Smooth muscle cell (in vitro differentiated cells): ENCODE measurements at regions not wholly inside any gene's neighbourhood (a gene's known extent, or its start where the extent isn't known, plus 50 kb on each side); places are given as distances from the start of the nearest gene placed in this dataset.

Source experiments
- DNase-seq: peaks from one replicate; lab custom pipeline; 2025; ENCODE audit not compliant: unreplicated experiment; lab: John Stamatoyannopoulos, UW
- H2AFZ ChIP-seq: fragments of 200-600 bp; sonication (generic); 2 replicates; pipeline ENCODE4 v1.6.0; 2016; ENCODE audit warnings: antibody characterized with exemption, low read depth, mild to moderate bottlenecking
- H3F3A ChIP-seq: fragments of 200-600 bp; sonication (generic); 2 replicates; pipeline ENCODE4 v1.6.0; 2017; ENCODE audit warnings: antibody characterized with exemption, low read depth
- H3K27ac ChIP-seq: fragments of 200-600 bp; sonication (generic); 2 replicates; pipeline ENCODE4 v1.5.1; 2016; ENCODE audit warnings: low read depth, mild to moderate bottlenecking
- H3K27me3 ChIP-seq: fragments of 200-600 bp; sonication (generic); 2 replicates; pipeline ENCODE4 v1.6.1; 2016; ENCODE audit warnings: low read depth, mild to moderate bottlenecking
- H3K36me3 ChIP-seq: fragments of 200-600 bp; sonication (generic); 2 replicates; pipeline ENCODE4 v1.5.1; 2016; ENCODE audit warnings: low read depth
- H3K4me1 ChIP-seq: fragments of 200-600 bp; sonication (generic); 2 replicates; pipeline ENCODE4 v1.5.1; 2016; ENCODE audit warnings: low read depth
- H3K4me2 ChIP-seq: fragments of 200-600 bp; sonication (generic); 2 replicates; pipeline ENCODE4 v1.6.0; 2016; ENCODE audit warnings: mild to moderate bottlenecking
- H3K4me3 ChIP-seq: fragments of 200-600 bp; sonication (generic); 2 replicates; pipeline ENCODE4 v1.5.1; 2016; ENCODE audit warnings: mild to moderate bottlenecking
- H3K79me2 ChIP-seq: fragments of 200-600 bp; sonication (generic); 2 replicates; pipeline ENCODE4 v1.6.0; 2016; ENCODE audit warnings: low read depth, mild to moderate bottlenecking
- H3K9ac ChIP-seq: fragments of 200-600 bp; sonication (generic); 2 replicates; pipeline ENCODE4 v1.6.0; 2016; ENCODE audit warnings: low read depth
- H3K9me3 ChIP-seq: fragments of 200-600 bp; sonication (generic); replicated peaks from 2 replicates; pipeline ENCODE4 v1.5.1; 2016; ENCODE audit warnings: low read depth
- H4K20me1 ChIP-seq: fragments of 200-600 bp; sonication (generic); 2 replicates; pipeline ENCODE4 v1.6.0; 2016; ENCODE audit warnings: low read depth
- WGBS: methylation state at CpG from one replicate; pipeline ENCODE4 v1.1.7; 2016; ENCODE audit warnings: low lambda C conversion rate; 5-methylcytosine and 5-hydroxymethylcytosine counted together
- TF ChIP-seq, protein P1 (sequence below): fragments of 200-600 bp; sonication (generic); IDR thresholded peaks from 2 replicates; pipeline ENCODE4 v1.5.1; 2017; ENCODE audit warnings: borderline replicate concordance, mild to moderate bottlenecking, antibody characterized with exemption; ENCODE audit not compliant: insufficient read depth, poor library complexity, severe bottlenecking

DNA sequence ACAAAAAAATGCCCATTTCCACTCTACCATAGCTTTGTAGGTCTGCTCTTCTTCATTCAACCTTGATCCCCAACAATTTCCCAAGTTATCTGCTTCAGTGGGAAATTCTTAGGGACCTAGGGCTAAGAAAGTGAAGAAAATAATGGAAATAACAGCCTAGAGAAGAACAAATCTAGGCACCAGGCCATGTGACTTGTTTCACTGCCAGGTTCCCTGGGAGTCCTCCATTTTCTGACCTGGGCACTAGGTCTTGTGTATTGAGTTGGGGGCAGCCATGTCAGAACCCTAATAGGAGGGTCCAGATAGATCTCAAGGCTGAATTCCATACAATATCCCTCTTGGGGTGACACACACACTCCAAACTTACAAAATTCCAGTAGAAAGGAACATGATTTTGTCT, 194.6 kb upstream of the STK26 start:
- peak overlapping the region; percentile 48 for H3K4me3 ChIP-seq
- TF ChIP-seq, protein P1, sequence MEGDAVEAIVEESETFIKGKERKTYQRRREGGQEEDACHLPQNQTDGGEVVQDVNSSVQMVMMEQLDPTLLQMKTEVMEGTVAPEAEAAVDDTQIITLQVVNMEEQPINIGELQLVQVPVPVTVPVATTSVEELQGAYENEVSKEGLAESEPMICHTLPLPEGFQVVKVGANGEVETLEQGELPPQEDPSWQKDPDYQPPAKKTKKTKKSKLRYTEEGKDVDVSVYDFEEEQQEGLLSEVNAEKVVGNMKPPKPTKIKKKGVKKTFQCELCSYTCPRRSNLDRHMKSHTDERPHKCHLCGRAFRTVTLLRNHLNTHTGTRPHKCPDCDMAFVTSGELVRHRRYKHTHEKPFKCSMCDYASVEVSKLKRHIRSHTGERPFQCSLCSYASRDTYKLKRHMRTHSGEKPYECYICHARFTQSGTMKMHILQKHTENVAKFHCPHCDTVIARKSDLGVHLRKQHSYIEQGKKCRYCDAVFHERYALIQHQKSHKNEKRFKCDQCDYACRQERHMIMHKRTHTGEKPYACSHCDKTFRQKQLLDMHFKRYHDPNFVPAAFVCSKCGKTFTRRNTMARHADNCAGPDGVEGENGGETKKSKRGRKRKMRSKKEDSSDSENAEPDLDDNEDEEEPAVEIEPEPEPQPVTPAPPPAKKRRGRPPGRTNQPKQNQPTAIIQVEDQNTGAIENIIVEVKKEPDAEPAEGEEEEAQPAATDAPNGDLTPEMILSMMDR = no peak
- peak overlapping the region; percentile 4 for H3K9ac ChIP-seq
- H3K4me1 ChIP-seq = peaks cover 8% of the 10 kb centered on the region
- no peaks in the 10 kb centered on the region for H3K36me3 ChIP-seq
- no peaks in the 10 kb centered on the region for H4K20me1 ChIP-seq
- no peaks in the 10 kb centered on the region for H3K27me3 ChIP-seq
- no peak overlapping the region for H2AFZ ChIP-seq
- H3F3A ChIP-seq = no peaks in the 10 kb centered on the region
- H3K9me3 ChIP-seq = no peaks in the 10 kb centered on the region
- H3K79me2 ChIP-seq = peaks cover 22% of the 10 kb centered on the region
- DNase-seq = no peak
- peak overlapping the region; percentile 85 for H3K4me2 ChIP-seq
- no peak overlapping the region for H3K27ac ChIP-seq

DNA sequence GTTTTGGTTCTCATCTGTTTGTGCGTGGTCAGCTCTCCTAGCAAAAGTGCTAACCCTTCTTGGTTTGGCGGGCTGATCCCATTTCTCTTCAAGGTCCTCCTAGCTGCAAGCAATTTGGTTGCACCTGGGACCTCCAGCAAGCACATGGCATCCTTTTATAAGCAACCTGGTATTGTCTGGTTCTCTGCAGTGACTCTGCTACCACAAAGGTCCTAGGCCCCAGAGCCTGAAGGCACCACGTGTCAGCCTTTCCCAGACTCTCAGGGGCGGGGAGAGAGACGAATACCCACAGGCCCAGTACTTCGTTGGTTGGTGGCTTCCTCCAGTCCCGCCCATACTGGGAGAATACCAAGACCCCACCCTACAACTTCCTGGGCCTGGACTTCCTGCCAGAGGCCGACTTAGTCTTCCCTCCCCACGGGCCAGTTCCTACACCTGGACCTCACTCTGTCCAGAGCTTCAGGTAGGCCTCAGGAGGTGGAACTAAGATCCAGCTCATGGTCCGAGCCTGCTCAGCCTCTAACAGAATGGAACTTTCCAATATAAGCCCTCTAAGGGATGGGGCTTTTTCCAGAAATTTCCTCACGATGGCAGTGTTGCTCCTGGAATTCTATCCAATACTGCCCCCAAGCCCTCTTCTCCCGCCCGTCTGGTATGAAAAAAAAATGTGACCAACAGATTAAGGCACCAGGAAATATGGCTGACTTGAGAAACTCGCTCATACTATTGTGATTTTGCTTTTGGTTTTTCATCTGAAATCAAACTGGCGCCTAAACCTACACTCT, 192.5 kb upstream of the STK26 start:
- Histone ChIP-seq H3K79me2 (peaks cover 22% of the 10 kb centered on the region), H3K36me3 (no peaks in the 10 kb centered on the region), H3K9me3 (no peaks in the 10 kb centered on the region), H2AFZ (peak overlapping the region; percentile 95), H3K9ac (peak overlapping the region; percentile 60), H3F3A (no peaks in the 10 kb centered on the region), H3K27me3 (no peaks in the 10 kb centered on the region), H3K4me2 (peak overlapping the region; percentile 85), H3K27ac (peak overlapping the region; percentile 84), H3K4me3 (peak overlapping the region; percentile 48), H3K4me1 (peaks cover 8% of the 10 kb centered on the region), H4K20me1 (no peaks in the 10 kb centered on the region)
- 27% methylated on average over 15 of the region's 15 CpGs for WGBS
- peak; percentile 14 for DNase-seq
- TF ChIP-seq, protein P1 = peak; percentile 65

DNA sequence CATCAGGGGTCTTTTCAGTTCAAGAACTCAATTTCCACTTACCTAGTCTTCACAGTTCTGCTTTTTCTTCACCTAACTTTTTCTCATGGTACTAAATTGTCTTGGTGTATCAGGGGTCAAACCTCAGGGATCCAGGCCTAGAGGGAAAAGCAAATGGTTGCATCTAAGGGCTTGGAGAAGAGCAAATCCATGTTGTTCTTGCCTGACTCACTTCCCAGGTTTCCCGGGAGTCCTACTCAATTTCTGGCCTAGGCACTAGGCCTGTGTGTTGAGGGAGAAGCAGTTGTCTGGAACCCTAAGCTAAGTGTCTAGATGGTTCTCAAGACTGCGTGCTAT, 191.9 kb upstream of the STK26 start:
- no peaks in the 10 kb centered on the region for H3K36me3 ChIP-seq
- no peak for DNase-seq
- H3K79me2 ChIP-seq = peaks cover 22% of the 10 kb centered on the region
- no peaks in the 10 kb centered on the region for H3F3A ChIP-seq
- H3K27me3 ChIP-seq = no peaks in the 10 kb centered on the region
- peak overlapping the region; percentile 60 for H3K9ac ChIP-seq
- H3K4me3 ChIP-seq = peak overlapping the region; percentile 48
- peak overlapping the region; percentile 85 for H3K4me2 ChIP-seq
- 54% methylated on average over 2 of the region's 2 CpGs for WGBS
- H3K4me1 ChIP-seq = peaks cover 8% of the 10 kb centered on the region
- peak overlapping the region; percentile 95 for H2AFZ ChIP-seq
- TF ChIP-seq, protein P1 = no peak
- H4K20me1 ChIP-seq = no peaks in the 10 kb centered on the region
- H3K9me3 ChIP-seq = no peaks in the 10 kb centered on the region
- H3K27ac ChIP-seq = peak overlapping the region; percentile 84

DNA sequence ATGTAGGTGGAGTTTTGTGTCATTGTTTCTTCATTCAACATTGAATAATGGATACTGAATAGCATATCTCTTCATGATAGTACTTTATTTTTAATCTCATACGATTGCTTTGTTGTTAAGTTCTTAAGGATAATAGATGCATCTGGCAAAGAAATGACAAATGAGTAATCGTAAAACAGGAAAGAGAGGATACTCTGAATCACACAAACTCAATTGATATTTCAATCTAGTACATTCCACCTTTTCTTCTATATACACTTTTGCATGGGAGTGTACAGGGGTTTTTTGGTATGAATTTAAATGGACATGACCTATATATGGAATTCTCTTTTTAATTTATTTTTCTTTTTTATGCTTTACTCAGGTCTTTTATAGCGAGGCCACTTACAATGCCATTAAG, 186.9 kb upstream of the STK26 start:
- TF ChIP-seq, protein P1 = no peak
- peaks cover 6% of the 10 kb centered on the region for H3K4me1 ChIP-seq
- DNase-seq = no peak
- 79% methylated on average over 3 of the region's 3 CpGs for WGBS
- H3K79me2 ChIP-seq = no peaks in the 10 kb centered on the region
- no peak overlapping the region for H3K4me2 ChIP-seq
- H3K4me3 ChIP-seq = no peak overlapping the region
- no peaks in the 10 kb centered on the region for H3K36me3 ChIP-seq
- H2AFZ ChIP-seq = no peak overlapping the region
- H3K9ac ChIP-seq = no peak overlapping the region
- H3K27me3 ChIP-seq = no peaks in the 10 kb centered on the region
- H4K20me1 ChIP-seq = no peaks in the 10 kb centered on the region
- no peaks in the 10 kb centered on the region for H3F3A ChIP-seq
- H3K27ac ChIP-seq = no peak overlapping the region
- peaks cover 3% of the 10 kb centered on the region for H3K9me3 ChIP-seq
